HG02610 (cell line): ENCODE measurements at regions not wholly inside any gene's neighbourhood (a gene's known extent, or its start where the extent isn't known, plus 50 kb on each side); places are given as distances from the start of the nearest gene placed in this dataset.

Experiments used
- ATAC-seq: cut with Tn5 transposase; IDR thresholded peaks from one replicate; pipeline ENCODE4 v1.9.1; 2021; ENCODE audit warnings: mild to moderate bottlenecking, moderate library complexity; ENCODE audit not compliant: unreplicated experiment

DNA sequence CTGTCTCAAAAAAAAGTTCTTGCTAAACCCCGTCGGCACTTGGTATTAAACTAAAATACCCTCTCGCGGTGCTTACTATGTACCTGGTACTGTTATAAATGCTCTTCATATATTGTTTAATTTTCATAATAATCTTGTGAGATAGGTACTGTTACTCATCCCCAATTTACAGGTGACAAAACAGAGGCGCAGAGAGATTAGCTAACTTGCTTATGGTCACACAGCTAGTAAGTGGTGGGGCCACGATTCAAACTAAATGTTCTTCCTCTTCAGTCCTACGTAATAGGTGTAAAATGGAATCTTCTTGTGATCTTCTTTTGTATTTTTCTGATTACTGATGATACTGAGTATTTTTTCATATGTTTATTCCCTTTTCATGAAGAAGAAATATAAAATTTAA, 51.3 kb downstream of the TET3 start:
- no peak for ATAC-seq

DNA sequence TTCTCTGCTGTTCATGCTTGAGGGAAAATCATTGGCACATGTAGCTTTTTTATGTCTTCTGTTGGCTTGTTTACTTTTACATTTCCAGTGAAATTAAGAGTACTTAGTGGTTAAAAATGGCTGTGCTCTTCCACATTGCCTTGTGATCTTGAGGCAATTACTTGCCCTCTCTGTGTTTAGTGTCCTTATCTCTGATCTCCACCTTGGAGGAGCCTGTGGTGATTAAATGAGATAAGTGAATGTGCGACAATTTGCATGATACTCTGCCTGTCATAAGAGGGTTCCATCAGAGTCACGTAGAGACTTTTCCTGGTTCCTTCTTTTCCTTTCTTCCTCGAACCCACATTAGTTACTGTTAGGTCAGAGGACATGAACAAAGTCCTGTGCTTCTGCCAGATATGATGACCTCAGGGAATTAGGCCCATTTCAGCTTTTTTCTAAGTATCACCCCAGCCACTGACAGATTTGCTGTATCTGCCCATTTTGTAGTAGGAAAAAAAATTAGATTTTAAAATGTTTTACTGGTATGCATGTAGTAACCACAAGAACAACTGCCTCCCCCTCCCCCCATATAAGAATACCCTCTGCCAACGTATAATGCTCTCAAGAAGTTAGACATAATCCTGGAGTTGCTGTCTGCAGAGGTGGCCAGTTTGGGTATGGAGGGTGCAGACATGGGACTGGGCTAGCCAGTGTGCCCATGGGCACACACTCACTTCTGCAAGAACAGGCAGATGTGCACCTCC, 51.9 kb downstream of the TET3 start:
- ATAC-seq: no peak

DNA sequence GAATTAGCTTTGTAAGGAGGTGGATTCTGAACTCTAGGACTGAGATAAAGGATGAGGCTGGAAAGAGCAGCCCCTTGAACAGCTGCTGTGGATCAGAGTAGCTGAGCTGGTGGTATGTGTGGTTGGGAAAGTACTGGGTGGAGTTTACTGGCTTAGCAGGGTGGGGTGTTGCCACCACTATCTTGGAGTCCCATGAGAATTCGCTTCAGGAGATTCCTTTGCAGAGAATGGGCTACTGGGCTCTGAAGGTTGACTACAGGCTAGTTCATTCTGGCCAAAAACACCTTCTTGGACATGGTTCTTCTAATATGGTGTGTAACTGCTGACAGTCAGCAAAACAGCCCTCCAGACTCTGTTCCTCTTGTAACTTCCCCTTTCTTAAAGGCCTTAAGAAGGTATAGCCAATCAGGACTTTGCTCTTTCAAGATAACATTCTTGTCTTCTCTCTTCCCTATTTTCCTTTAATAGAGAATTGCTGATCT, 52.7 kb downstream of the TET3 start:
- peak; percentile 46 for ATAC-seq

DNA sequence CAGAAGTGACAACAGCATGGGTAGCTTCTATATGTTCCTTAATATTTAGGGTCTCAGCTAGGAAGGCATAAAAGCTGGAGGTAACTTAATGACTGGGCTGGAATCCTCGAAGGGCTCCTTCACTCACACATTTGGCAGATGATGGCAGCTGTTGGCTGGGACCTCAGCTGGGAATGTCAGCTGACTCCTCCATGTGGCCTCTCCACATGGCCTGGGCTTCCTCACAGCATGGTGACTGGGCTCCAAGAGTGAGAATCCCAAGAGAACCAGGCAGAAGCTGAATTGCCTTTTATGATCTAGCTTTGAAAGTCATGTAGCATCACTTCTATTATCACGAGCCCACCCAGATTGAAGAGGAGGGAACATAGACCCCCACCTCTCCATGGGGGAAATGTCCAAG, 54.9 kb downstream of the TET3 start:
- no peak for ATAC-seq

DNA sequence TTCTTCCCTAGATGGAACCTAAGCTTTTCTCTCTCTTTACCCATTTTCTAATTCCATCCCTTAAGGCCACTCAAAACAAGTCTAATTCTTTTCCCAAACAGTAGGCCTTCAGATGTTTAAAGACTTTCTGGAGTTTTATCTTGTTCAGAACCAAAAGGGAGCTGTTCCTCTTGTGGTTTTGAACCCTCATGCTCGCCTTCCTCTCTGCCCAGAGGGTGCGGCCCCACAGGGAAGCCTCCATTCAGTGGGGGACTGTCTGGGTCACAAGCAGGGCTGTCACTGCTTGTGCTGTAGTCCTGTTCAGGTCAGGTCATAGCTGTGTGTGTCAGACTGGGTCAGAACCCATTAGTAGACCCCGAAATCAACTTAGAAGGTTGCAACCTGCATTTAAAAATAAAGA, 56.5 kb downstream of the TET3 start:
- ATAC-seq: no peak

DNA sequence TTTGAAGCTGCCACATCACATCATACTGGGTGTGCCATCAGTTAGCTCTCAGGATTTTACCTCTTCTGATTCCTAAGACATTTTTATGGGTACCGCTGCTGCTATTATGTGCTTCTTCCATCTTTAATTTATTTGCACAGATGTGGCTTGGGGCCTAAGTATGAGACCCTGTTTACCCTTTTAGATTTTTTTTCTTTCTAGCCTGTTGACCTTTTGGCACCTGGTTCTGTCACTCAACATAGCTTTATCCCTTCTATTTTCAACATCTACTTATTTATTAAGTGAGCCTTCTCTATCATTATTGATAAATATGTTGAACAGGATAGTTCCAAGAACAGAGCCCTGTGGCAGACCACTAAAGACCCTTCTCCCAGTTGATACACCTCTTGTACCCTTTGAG, 57.0 kb downstream of the TET3 start:
- no peak for ATAC-seq

DNA sequence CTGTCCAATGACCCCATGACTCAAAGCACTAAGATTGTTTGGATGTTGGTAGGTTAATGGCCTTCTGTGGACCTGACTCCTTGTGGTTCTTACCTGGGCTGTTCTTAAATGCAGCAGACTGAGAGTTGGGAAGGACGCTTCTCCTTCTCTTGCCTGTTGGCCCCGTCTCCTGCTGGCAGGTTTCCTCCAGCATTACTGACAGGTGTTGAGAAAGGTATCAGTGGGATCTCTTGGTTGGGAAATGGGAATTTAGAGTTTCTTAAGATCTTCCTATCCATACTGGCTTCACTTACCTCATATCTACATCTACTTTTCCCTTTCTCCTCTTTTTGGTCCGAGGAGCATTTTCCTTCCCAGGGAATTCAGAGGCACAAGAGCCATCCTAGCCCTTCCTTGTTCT, 57.9 kb downstream of the TET3 start:
- no peak for ATAC-seq

DNA sequence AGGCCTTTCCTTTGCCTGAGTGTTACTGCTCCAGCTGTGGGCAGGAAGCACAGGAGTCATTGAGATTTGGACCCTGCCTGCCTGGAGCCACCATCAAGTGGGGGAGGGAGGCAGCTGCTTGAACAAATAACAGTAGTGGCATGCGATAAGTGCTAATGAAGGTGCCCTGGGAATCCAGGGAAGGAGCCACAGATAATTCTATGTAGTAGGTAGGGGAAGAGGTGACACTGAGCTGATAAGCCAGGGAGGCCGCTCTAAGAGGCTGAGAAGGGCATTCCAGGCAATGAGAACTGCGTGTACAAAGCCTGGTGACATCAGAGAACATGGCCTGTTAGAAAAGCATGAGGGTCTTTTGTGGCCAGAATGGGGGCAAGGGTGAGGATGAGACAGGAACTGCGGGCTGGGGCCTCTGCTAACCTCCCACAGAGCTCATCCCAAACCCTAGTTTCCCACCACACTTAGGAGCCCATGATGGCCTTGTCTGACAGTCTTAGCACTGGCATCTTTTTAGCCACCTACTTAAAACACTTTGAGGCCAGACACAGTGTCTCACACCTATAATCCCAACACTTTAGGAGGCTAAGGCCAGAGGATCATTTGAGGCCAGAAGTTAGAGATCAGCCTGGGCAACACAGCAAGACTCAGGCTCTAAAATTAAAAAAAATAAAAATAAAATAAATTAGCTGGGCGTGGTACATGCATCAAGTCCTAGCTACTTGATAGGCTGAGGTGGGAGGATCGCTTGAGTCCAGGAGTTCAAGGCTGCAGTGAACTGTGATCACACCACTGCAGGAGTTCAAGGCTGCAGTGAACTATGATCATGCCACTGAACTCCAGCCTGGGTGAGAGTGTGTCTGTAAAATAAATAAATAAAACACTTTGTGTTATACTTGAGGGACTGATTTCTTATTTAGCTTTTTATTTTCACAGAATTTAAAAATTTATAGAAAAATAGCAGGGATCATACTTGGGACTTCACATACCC, 58.9 kb downstream of the TET3 start:
- no peak for ATAC-seq

DNA sequence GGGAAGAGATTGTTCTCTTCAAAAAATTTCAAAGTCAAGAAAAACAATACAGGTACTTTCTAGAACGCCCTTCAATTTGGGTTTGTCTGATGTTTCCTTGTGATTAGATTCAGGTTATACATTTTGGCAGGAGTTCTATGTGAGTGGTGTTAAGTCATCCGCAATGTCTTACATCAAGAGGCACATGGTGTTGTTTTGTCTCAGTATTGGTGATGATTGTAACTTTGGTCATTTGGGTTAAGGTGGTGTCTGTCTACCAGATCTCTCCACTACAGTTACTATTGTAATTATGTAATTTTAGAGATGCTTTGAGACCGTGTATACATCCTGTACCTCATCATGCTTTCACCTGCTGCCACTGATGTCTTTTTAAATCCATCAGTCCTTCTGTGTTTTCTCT, 60.3 kb downstream of the TET3 start:
- ATAC-seq: no peak

DNA sequence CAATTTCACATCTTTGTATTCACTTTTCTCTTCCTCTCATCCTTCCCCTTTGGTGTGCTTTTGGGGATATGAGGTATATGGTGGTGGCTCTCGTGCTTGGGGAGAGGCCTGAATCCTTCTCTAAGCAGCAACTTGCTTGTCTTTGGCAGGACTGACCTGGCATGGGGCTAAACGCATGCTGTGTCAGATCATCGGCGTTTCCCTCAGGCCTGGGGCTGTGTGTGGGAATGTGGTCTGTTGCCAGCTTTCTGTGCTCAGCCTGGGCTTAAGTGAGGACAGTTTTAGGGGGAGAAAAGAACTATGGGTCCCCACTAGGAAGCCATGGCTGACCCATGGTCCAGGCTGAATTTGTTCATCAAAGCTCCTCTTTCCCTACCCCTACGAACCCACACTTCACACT, 60.7 kb downstream of the TET3 start:
- ATAC-seq: no peak

DNA sequence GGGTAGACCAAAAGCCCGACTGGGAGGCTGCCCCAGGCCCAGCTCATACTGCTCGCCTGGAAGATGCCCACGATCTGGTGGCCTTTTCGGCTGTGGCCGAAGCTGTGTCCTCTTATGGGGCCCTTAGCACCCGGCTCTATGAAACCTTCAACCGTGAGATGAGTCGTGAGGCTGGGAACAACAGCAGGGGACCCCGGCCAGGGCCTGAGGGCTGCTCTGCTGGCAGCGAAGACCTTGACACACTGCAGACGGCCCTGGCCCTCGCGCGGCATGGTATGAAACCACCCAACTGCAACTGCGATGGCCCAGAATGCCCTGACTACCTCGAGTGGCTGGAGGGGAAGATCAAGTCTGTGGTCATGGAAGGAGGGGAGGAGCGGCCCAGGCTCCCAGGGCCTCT, 61.7 kb downstream of the TET3 start:
- ATAC-seq: no peak

DNA sequence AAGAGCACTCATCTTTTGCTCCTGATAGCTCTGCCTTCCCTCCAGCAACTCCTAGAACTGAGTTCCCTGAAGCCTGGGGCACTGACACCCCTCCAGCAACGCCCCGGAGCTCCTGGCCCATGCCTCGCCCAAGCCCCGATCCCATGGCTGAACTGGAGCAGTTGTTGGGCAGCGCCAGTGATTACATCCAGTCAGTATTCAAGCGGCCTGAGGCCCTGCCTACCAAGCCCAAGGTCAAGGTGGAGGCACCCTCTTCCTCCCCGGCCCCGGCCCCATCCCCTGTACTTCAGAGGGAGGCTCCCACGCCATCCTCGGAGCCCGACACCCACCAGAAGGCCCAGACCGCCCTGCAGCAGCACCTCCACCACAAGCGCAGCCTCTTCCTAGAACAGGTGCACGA, 62.4 kb downstream of the TET3 start:
- no peak for ATAC-seq

DNA sequence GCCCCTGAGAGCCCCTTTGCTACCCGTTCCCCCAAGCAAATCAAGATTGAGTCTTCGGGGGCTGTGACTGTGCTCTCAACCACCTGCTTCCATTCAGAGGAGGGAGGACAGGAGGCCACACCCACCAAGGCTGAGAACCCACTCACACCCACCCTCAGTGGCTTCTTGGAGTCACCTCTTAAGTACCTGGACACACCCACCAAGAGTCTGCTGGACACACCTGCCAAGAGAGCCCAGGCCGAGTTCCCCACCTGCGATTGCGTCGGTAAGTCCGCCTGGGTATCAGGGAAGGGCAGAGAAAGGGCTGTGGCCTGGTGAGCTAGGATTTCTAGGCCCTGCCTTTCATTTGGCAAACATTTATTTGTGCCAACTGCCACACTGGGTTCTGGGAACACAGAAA, 63.4 kb downstream of the TET3 start:
- ATAC-seq: no peak

DNA sequence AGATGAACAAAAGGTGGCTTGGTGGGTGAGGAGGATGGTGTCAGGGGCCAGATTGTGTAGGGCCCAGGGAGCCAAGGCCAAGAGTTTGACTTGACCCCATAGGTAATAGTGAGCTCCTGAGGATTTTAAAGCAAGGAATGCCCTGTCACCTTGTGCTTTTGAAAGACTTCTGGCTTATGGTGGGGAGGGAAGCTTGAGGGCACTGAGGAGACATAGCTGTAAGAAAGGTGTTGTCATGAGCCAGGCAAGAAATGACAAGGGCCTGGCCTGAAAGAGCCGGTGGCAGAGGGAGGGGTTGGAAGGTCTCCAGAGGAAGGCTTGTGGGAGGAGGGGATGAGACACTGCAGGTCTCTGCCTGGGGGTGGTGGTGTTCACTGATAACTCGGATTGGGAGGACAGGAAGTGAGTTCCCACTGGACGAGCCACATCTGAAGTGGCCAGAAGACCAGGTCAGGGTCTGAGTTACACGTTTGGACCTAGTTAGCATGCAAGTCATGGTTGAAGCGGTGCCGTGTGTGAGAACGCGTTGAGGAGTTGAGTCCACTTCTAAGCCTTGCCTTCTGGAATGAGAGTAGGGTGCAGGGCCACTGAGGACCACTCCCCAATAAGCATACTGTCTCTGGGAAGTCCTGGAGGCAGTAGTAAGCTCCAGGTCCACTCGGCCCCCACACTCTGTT, 64.3 kb downstream of the TET3 start:
- ATAC-seq: no peak

DNA sequence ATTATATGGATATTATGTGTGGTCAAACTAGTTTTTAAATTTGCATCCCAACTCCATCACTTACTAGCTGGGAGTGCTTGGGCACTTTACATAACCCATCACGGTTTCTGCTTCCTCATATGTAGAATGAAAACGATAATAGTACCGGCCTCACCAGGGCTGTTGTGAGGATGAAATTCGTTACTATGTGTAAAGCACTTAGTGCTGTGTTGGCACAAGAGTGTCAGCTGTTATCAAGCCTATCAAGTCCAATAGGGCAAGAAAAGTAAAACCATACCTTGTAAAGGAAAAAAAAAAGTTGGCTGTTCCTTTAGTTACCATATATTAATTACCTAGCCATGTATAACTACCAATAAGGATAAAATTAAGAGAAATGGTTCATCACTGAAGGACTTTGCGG, 65.4 kb downstream of the TET3 start:
- no peak for ATAC-seq

DNA sequence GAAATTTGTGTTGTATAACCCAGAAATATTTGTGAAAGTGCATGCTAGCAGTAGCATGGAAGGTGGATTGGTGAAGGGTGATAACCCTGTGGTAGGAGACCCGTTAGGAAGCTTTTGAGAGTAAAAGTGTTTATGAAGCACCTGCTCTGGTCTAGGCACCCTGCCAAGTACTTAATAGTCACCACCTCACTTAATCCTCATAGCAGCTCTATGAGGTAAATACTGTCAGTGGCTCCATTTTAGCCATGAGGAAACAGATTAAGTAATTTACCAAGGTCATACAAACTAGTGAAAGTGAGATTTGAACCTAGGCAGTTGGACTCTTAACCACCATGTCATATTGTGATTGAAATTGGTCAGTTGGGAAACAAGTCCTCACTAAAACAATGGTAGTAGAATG, 66.8 kb downstream of the TET3 start:
- ATAC-seq: no peak

DNA sequence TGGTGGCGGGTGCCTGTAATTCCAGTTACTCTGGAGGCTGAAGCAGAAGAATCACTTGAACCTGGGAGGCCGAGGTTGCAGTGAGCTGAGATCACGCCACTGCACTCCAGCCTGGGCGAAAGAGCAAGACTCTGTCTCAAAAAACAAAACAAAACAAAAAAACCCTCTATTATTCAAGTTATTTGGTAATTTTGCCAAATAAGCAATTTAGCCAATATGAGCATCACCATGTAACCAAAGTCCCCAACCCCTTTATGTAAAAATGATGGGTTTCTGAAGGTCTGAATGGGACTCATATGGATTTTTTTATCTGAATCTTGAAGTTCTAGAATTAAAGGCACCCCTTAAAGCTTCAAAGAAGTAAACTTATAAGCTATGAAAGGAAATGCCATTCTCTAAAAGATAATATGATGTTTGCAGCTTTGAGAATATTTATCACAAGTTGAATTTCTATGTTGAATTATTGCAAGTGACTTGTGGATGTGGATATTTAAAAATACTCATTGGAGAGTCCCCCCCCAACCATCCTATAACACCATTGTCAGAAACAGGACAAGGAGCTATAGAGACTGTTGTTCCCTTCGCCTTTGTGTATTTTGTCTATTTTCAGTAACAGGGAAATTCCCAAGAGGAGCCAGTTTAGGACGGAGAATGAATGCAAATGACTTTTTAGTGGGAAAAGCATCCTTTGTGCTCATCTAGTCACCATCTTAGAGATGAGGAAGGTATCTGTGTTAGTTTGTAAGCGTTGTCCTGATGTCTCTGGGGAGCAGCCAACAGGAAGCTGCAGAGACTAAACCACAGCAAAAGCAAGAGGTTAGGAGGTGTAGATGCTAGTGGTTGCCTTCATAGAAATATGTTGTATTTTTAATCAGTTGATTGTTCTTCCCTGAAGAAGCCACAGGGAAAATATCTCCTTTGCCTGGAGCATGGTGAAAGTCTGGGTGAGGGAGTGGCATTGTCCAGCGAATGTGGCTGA, 68.3 kb downstream of the TET3 start:
- peak; percentile 54 for ATAC-seq

DNA sequence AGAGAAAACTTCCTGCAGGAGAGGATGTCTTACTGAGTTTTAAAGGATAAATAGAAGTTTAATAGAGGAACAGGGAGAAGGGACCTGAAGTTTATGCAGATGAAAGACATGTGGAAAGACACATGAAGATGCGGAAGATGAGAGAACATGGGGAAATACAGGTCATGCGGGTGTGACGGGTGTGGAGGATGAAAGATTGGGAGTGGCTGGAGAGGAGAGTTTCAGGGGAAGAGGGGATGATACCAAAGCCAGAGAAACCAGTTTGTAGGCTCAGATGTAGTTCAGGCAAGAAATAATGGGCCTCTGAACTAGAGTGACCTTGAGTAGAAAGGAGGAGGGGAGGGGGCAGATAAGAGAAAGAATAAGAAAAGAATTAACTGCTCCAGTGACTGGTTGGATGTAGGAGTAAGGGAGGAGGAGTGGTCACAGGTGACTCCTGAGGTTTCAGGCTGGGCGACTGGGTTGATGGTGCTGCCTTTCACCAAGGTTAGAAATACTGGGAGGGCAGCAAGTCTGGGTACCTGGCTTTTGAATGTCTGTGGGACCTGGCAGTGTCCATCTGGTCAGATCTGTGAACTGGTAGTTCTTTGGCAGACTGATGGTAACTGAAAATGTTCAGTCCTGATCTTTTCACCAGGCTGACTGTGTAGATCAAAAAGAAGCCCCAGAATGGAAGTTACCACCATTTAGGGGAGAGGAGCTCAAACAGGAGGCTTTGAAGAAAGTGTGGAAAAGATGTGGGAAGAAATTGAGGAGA, 69.4 kb downstream of the TET3 start:
- no peak for ATAC-seq

DNA sequence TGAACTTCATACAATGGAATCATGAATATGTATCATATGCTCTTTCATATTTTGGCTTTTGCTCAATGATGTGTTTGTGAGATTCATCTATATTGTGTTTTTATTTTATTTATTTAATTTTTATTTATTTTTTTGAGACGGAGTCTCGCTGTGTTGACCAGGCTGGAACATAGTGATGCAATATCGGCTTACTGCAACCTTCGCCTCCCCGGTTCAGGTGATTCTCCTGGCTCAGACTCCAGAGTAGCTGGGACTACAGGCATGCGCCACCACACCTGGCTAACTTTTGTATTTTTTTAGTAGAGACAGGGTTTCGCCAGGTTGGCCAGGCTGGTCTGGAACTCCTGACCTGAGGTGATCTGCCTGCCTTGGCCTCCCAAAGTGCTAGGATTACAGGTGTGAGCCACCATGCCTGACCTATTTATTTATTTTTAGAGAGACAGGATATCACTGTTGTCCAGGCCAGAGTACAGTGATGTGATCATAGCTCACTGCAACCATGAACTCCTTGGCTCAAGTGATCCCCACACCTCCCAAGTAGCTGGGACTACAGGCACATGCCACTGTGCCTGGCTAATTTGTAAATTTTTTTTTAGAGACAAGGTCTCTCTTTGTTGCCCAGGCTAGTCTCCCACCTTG, 74.5 kb downstream of the TET3 start:
- ATAC-seq: no peak
